ENCODE measurements at regions not wholly inside any gene's neighbourhood (a gene's known extent, or its start where the extent isn't known, plus 50 kb on each side); places are given as distances from the start of the nearest gene placed in this dataset.

DNA sequence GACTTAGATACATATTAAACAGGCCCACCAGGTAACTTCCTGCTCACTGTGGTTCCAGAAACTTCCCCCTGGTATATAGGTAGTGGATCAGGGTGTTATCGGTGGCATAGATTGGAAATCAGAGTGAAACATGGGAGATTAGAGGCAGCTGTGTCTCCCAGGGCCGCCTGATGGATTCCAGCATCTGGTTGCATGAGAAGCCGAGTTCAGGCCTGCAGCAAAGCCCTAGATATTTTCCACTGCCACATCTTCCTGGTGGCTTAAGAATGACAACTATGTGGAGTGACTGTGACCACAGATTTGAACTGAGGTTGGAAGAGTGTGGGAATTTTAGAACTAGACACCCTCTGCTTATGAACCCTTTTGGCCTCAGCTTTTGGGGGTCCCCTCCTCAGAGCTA is 184.8 kb upstream of the NTF3 start:
- TF ChIP-seq JUND (IDR thresholded peaks at IDR 0.05) (no peak), RAD21 (IDR thresholded peaks at IDR 0.05) (no peak), SP1 (IDR thresholded peaks at IDR 0.05) (no peak), EGR1 (IDR thresholded peaks at IDR 0.05; ENCODE audit: low read depth in 2 of 2) (no peak), YY1 (IDR thresholded peaks at IDR 0.05) (no peak), RXRA (IDR thresholded peaks at IDR 0.05) (no peak), FOXA2 (IDR thresholded peaks at IDR 0.05) (no peak), GABPA (IDR thresholded peaks at IDR 0.05 in 1 of 2, conservative IDR thresholded peaks at IDR 0.05 in 1 of 2) (no peak)
- TF ChIP-seq, protein P1, sequence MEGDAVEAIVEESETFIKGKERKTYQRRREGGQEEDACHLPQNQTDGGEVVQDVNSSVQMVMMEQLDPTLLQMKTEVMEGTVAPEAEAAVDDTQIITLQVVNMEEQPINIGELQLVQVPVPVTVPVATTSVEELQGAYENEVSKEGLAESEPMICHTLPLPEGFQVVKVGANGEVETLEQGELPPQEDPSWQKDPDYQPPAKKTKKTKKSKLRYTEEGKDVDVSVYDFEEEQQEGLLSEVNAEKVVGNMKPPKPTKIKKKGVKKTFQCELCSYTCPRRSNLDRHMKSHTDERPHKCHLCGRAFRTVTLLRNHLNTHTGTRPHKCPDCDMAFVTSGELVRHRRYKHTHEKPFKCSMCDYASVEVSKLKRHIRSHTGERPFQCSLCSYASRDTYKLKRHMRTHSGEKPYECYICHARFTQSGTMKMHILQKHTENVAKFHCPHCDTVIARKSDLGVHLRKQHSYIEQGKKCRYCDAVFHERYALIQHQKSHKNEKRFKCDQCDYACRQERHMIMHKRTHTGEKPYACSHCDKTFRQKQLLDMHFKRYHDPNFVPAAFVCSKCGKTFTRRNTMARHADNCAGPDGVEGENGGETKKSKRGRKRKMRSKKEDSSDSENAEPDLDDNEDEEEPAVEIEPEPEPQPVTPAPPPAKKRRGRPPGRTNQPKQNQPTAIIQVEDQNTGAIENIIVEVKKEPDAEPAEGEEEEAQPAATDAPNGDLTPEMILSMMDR (IDR thresholded peaks at IDR 0.05; ENCODE audit: low read depth, low read length, missing input control), result no peak
- TF ChIP-seq, protein P2, sequence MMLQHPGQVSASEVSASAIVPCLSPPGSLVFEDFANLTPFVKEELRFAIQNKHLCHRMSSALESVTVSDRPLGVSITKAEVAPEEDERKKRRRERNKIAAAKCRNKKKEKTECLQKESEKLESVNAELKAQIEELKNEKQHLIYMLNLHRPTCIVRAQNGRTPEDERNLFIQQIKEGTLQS (IDR thresholded peaks at IDR 0.05), result no peak
- TF ChIP-seq, protein P3, sequence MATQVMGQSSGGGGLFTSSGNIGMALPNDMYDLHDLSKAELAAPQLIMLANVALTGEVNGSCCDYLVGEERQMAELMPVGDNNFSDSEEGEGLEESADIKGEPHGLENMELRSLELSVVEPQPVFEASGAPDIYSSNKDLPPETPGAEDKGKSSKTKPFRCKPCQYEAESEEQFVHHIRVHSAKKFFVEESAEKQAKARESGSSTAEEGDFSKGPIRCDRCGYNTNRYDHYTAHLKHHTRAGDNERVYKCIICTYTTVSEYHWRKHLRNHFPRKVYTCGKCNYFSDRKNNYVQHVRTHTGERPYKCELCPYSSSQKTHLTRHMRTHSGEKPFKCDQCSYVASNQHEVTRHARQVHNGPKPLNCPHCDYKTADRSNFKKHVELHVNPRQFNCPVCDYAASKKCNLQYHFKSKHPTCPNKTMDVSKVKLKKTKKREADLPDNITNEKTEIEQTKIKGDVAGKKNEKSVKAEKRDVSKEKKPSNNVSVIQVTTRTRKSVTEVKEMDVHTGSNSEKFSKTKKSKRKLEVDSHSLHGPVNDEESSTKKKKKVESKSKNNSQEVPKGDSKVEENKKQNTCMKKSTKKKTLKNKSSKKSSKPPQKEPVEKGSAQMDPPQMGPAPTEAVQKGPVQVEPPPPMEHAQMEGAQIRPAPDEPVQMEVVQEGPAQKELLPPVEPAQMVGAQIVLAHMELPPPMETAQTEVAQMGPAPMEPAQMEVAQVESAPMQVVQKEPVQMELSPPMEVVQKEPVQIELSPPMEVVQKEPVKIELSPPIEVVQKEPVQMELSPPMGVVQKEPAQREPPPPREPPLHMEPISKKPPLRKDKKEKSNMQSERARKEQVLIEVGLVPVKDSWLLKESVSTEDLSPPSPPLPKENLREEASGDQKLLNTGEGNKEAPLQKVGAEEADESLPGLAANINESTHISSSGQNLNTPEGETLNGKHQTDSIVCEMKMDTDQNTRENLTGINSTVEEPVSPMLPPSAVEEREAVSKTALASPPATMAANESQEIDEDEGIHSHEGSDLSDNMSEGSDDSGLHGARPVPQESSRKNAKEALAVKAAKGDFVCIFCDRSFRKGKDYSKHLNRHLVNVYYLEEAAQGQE (IDR thresholded peaks at IDR 0.05), result no peak
- TF ChIP-seq, protein P4, sequence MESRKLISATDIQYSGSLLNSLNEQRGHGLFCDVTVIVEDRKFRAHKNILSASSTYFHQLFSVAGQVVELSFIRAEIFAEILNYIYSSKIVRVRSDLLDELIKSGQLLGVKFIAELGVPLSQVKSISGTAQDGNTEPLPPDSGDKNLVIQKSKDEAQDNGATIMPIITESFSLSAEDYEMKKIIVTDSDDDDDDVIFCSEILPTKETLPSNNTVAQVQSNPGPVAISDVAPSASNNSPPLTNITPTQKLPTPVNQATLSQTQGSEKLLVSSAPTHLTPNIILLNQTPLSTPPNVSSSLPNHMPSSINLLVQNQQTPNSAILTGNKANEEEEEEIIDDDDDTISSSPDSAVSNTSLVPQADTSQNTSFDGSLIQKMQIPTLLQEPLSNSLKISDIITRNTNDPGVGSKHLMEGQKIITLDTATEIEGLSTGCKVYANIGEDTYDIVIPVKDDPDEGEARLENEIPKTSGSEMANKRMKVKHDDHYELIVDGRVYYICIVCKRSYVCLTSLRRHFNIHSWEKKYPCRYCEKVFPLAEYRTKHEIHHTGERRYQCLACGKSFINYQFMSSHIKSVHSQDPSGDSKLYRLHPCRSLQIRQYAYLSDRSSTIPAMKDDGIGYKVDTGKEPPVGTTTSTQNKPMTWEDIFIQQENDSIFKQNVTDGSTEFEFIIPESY (IDR thresholded peaks at IDR 0.05), result no peak
